ENCODE measurements at regions not wholly inside any gene's neighbourhood (a gene's known extent, or its start where the extent isn't known, plus 50 kb on each side); places are given as distances from the start of the nearest gene placed in this dataset.

DNA sequence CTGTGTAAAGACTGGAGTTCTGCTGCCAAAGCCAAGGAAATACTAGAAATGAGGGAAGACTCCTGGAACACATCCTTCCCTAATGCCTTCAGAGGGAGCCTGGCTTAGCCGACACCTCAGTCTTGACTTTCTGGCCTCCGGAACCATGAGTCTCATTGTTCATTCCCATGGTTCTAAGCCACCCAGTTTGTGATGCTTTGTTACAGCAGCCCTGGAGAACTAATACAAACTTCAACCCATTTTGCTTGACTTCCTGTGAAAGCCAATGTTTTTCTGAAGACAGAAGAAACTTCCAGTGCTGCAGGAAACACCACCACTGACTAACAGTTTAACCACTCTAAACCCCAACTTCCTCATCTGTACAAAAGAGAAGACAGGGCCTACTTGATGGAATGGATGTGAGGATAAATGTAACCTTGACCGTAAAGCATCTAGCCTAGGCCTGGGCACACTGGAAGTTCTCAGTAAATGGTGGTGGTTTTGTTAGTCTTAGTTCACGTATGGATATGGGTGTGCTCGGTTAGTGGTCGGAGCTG is 85.9 kb upstream of the RFX8 start:
- H3K4me3 ChIP-seq (ENCODE audit: low read depth, low read length): no peak overlapping the region
- DNase-seq (ENCODE audit: low read depth): no peak
- in situ Hi-C loops (cut with HindIII; ENCODE audit: low sequenced_read_pairs): no loop called here
- TF ChIP-seq, protein P1, sequence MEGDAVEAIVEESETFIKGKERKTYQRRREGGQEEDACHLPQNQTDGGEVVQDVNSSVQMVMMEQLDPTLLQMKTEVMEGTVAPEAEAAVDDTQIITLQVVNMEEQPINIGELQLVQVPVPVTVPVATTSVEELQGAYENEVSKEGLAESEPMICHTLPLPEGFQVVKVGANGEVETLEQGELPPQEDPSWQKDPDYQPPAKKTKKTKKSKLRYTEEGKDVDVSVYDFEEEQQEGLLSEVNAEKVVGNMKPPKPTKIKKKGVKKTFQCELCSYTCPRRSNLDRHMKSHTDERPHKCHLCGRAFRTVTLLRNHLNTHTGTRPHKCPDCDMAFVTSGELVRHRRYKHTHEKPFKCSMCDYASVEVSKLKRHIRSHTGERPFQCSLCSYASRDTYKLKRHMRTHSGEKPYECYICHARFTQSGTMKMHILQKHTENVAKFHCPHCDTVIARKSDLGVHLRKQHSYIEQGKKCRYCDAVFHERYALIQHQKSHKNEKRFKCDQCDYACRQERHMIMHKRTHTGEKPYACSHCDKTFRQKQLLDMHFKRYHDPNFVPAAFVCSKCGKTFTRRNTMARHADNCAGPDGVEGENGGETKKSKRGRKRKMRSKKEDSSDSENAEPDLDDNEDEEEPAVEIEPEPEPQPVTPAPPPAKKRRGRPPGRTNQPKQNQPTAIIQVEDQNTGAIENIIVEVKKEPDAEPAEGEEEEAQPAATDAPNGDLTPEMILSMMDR (IDR thresholded peaks at IDR 0.05; ENCODE audit: low read depth, low read length, missing control alignments): no peak

- no peak overlapping the region for H3K4me3 ChIP-seq (ENCODE audit: low read depth, low read length)
- in situ Hi-C loops (cut with HindIII; ENCODE audit: low sequenced_read_pairs): no loop called here
- TF ChIP-seq, protein P1 (IDR thresholded peaks at IDR 0.05; ENCODE audit: low read depth, low read length, missing control alignments): no peak
- DNase-seq (ENCODE audit: low read depth): no peak
Observed at GRCh38 chr2:101559551-101559950, 84.6 kb upstream of the RFX8 start.

DNA sequence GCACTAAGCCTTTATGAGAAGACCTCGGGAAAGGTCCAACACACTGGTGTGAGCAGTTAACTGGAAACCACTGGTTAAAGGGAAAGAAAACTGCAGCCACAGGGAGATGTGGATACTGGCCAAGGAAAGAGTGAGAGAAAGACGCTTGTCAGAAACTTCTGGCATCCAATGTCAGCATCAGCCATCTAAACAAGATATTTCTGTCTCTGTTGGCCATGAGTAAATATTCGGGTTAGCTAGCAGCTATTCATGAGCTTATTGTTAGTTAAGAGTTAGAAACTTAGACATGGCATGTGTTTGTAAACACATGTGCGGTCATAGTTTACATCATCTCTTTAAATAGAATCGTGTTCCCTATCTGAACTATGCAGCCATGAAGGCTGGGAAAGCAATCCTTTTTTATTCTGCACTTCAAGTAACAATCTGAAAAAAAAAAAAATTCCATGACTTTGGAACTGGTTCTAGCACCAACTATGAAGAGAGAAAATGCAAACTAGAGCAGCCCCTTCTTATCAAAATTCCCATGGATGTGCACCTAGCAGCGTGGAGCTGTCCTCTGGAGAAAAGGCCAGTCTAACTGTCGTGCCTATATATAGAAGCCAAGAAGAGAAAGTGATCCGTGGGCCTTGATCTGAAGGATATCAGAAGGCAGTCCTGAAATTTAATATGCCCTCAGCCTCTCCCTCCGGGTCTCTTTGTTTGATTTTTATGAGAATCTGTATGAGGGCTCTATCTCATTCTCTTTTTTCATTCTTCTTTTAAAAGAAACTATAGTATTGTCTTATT is 84.0 kb upstream of the RFX8 start:
- in situ Hi-C loops (cut with HindIII; ENCODE audit: low sequenced_read_pairs): no loop called here
- TF ChIP-seq, protein P1 (IDR thresholded peaks at IDR 0.05; ENCODE audit: low read depth, low read length, missing control alignments): no peak
- no peak overlapping the region for H3K4me3 ChIP-seq (ENCODE audit: low read depth, low read length)
- DNase-seq (ENCODE audit: low read depth): peak; percentile 32

GRCh38 chr2:101556033-101556459 is 81.1 kb upstream of the RFX8 start:
- in situ Hi-C loops (cut with HindIII; ENCODE audit: low sequenced_read_pairs): no loop called here
- H3K4me3 ChIP-seq (ENCODE audit: low read depth, low read length): no peak overlapping the region
- TF ChIP-seq, protein P1 (IDR thresholded peaks at IDR 0.05; ENCODE audit: low read depth, low read length, missing control alignments): no peak
- no peak for DNase-seq (ENCODE audit: low read depth)

DNA sequence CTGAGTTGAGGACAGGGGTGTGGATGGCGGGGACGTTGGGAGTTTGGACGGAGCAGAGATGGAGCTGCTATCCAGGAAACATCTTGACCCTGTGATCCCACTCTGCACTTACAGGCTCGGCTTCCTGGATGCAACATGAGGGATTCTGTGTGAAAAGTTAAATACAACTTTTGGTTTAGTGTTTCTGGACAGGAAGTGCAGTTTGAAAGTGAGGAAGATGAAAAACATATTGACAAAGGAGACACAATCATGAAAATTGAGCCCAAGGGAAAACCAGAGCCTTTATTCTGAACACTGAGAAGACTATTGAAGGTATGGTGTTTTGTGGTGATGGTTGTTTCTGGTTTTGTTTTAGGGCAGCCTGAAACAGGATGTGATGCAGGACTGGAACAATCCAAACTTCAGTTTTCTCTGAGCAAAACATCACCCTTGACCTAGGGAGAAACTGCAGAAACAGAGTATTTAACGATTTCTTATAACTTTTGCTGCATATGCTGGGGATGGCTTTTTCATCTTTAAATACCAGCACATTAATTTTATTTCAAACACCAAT is 76.5 kb upstream of the RFX8 start:
- TF ChIP-seq, protein P1 (IDR thresholded peaks at IDR 0.05; ENCODE audit: low read depth, low read length, missing control alignments): no peak
- H3K4me3 ChIP-seq (ENCODE audit: low read depth, low read length): no peak overlapping the region
- in situ Hi-C loops (cut with HindIII; ENCODE audit: low sequenced_read_pairs): no loop called here
- no peak for DNase-seq (ENCODE audit: low read depth)

GRCh38 chr2:101550555-101550954 is 75.6 kb upstream of the RFX8 start:
- in situ Hi-C loops (cut with HindIII; ENCODE audit: low sequenced_read_pairs): no loop called here
- no peak for DNase-seq (ENCODE audit: low read depth)
- TF ChIP-seq, protein P1 (IDR thresholded peaks at IDR 0.05; ENCODE audit: low read depth, low read length, missing control alignments): no peak
- H3K4me3 ChIP-seq (ENCODE audit: low read depth, low read length): no peak overlapping the region

Data from astrocyte of the cerebellum (primary cell).